OCI-LY7 (cell line): ENCODE measurements at regions not wholly inside any gene's neighbourhood (a gene's known extent, or its start where the extent isn't known, plus 50 kb on each side); places are given as distances from the start of the nearest gene placed in this dataset.

Experiments used
- CTCF ChIP-seq: fragments of 200-600 bp; sonication (generic); conservative IDR thresholded peaks from 2 replicates; pipeline ENCODE4 v1.5.1; 2014; ENCODE audit warnings: mild to moderate bottlenecking, antibody characterized with exemption, low read length, moderate library complexity, mixed read lengths
- EZH2phosphoT487 ChIP-seq: fragments of 200-600 bp; sonication (generic); IDR thresholded peaks from 2 replicates; pipeline ENCODE4 v1.6.1; 2018; ENCODE audit warnings: low read depth, borderline replicate concordance, mild to moderate bottlenecking, mixed run types, antibody characterized with exemption, low read length, moderate library complexity, mixed read lengths

GRCh38 chr12:114774197-114774596, 90.2 kb upstream of the TBX3 start:
- no peak for TF ChIP-seq CTCF
- TF ChIP-seq EZH2phosphoT487: no peak
